ENCODE measurements at regions not wholly inside any gene's neighbourhood (a gene's known extent, or its start where the extent isn't known, plus 50 kb on each side); places are given as distances from the start of the nearest gene placed in this dataset.

DNA sequence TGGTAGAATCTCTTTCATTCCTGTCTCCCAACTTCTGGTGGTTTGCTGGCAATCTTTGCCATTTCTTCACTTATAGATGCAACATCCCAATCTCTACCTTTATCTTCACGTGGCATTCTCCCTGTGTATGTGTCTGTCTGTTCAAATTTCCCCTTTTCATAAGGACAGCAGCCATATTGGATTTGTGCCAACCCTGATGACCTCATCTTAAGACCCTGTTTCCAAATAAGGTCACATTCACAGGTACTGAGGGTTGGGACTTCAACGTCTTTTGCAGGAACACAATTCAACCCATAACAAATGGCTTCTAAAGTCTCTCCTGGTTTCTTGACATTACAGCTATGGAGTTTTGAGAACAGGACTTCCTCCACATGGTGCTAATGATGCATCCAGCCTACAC is 84.5 kb upstream of the OLIG2 start:
- H3K9me3 ChIP-seq (ENCODE audit: control insufficient read depth, low read depth, low read length): no peaks in the 10 kb centered on the region
- no peak overlapping the region for H3K4me3 ChIP-seq (ENCODE audit: low read length)
- no peak overlapping the region for H3K27ac ChIP-seq (ENCODE audit: low read length)
- no peak overlapping the region for H3K9ac ChIP-seq (ENCODE audit: low read length)
- H3K36me3 ChIP-seq (ENCODE audit: control insufficient read depth, low read depth, low read length): no peaks in the 10 kb centered on the region
- H3K27me3 ChIP-seq (ENCODE audit: control insufficient read depth, insufficient read depth, low read length): peaks cover 12% of the 10 kb centered on the region
- H3K4me1 ChIP-seq (ENCODE audit: control insufficient read depth, low read depth, low read length): no peaks in the 10 kb centered on the region

- H3K4me1 ChIP-seq (ENCODE audit: control insufficient read depth, low read depth, low read length): peaks cover 11% of the 10 kb centered on the region
- H3K4me3 ChIP-seq (ENCODE audit: low read length): no peak overlapping the region
- H3K36me3 ChIP-seq (ENCODE audit: control insufficient read depth, low read depth, low read length): no peaks in the 10 kb centered on the region
- H3K9ac ChIP-seq (ENCODE audit: low read length): no peak overlapping the region
- H3K27ac ChIP-seq (ENCODE audit: low read length): no peak overlapping the region
- no peaks in the 10 kb centered on the region for H3K27me3 ChIP-seq (ENCODE audit: control insufficient read depth, insufficient read depth, low read length)
- H3K9me3 ChIP-seq (ENCODE audit: control insufficient read depth, low read depth, low read length): no peaks in the 10 kb centered on the region
Measured at GRCh38 chr21:32946654-32947053, 79.1 kb upstream of the OLIG2 start.

GRCh38 chr21:32947736-32948135 is 78.0 kb upstream of the OLIG2 start:
- H3K9me3 ChIP-seq (ENCODE audit: control insufficient read depth, low read depth, low read length): no peaks in the 10 kb centered on the region
- peaks cover 5% of the 10 kb centered on the region for H3K27me3 ChIP-seq (ENCODE audit: control insufficient read depth, insufficient read depth, low read length)
- H3K27ac ChIP-seq (ENCODE audit: low read length): no peak overlapping the region
- no peaks in the 10 kb centered on the region for H3K36me3 ChIP-seq (ENCODE audit: control insufficient read depth, low read depth, low read length)
- H3K9ac ChIP-seq (ENCODE audit: low read length): no peak overlapping the region
- H3K4me3 ChIP-seq (ENCODE audit: low read length): no peak overlapping the region
- H3K4me1 ChIP-seq (ENCODE audit: control insufficient read depth, low read depth, low read length): peaks cover 22% of the 10 kb centered on the region

GRCh38 chr21:32949701-32950100 is 76.0 kb upstream of the OLIG2 start:
- Histone ChIP-seq H3K27ac (ENCODE audit: low read length) (no peak overlapping the region), H3K27me3 (ENCODE audit: control insufficient read depth, insufficient read depth, low read length) (peaks cover 5% of the 10 kb centered on the region), H3K9ac (ENCODE audit: low read length) (no peak overlapping the region), H3K4me1 (ENCODE audit: control insufficient read depth, low read depth, low read length) (peaks cover 36% of the 10 kb centered on the region), H3K4me3 (ENCODE audit: low read length) (no peak overlapping the region), H3K36me3 (ENCODE audit: control insufficient read depth, low read depth, low read length) (no peaks in the 10 kb centered on the region), H3K9me3 (ENCODE audit: control insufficient read depth, low read depth, low read length) (no peaks in the 10 kb centered on the region)

DNA sequence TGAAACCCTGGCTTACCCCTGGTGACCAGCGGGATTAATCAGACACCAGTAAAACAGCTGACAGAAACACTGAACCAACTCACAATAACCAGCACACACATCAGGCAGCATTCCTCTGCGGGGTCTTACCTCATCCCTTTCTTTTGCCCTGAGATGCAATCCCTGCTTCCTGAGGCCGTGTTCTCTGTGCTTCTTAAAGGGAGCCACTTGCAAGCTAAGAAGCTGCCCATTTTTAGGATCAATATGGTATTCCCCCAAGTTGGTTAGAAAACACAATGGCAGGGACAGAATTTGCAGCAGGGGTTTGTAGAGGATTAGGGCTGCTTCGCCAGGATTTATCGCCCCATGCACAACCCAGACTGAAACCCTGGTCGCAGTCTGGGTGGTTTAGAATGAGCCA is 74.7 kb upstream of the OLIG2 start:
- Histone ChIP-seq H3K4me1 (ENCODE audit: control insufficient read depth, low read depth, low read length) (peaks cover 46% of the 10 kb centered on the region), H3K4me3 (ENCODE audit: low read length) (no peak overlapping the region), H3K9ac (ENCODE audit: low read length) (no peak overlapping the region), H3K27ac (ENCODE audit: low read length) (no peak overlapping the region), H3K9me3 (ENCODE audit: control insufficient read depth, low read depth, low read length) (no peaks in the 10 kb centered on the region), H3K27me3 (ENCODE audit: control insufficient read depth, insufficient read depth, low read length) (peaks cover 13% of the 10 kb centered on the region), H3K36me3 (ENCODE audit: control insufficient read depth, low read depth, low read length) (no peaks in the 10 kb centered on the region)

DNA sequence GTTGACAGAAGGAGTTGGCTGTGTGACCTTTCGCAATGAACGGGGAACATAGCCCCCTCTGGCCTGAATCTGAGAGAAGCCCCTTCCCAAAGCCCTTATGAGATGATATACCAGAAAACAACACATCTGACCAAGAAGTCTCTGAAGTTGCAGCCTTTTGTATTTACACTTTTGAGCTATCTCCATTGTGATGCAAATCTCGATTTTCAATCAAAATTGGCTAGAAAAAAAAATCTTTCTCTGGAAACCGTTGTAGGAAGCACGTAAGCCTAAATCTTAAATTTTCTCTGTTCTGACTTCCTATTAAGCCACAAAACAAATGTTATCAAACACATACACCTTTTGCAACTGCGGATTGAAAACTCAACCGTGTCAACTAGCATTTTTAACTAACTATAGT is 71.4 kb upstream of the OLIG2 start:
- no peaks in the 10 kb centered on the region for H3K36me3 ChIP-seq (ENCODE audit: control insufficient read depth, low read depth, low read length)
- H3K9me3 ChIP-seq (ENCODE audit: control insufficient read depth, low read depth, low read length): no peaks in the 10 kb centered on the region
- H3K27me3 ChIP-seq (ENCODE audit: control insufficient read depth, insufficient read depth, low read length): peaks cover 13% of the 10 kb centered on the region
- no peak overlapping the region for H3K4me3 ChIP-seq (ENCODE audit: low read length)
- peaks cover 55% of the 10 kb centered on the region for H3K4me1 ChIP-seq (ENCODE audit: control insufficient read depth, low read depth, low read length)
- H3K27ac ChIP-seq (ENCODE audit: low read length): no peak overlapping the region
- no peak overlapping the region for H3K9ac ChIP-seq (ENCODE audit: low read length)

DNA sequence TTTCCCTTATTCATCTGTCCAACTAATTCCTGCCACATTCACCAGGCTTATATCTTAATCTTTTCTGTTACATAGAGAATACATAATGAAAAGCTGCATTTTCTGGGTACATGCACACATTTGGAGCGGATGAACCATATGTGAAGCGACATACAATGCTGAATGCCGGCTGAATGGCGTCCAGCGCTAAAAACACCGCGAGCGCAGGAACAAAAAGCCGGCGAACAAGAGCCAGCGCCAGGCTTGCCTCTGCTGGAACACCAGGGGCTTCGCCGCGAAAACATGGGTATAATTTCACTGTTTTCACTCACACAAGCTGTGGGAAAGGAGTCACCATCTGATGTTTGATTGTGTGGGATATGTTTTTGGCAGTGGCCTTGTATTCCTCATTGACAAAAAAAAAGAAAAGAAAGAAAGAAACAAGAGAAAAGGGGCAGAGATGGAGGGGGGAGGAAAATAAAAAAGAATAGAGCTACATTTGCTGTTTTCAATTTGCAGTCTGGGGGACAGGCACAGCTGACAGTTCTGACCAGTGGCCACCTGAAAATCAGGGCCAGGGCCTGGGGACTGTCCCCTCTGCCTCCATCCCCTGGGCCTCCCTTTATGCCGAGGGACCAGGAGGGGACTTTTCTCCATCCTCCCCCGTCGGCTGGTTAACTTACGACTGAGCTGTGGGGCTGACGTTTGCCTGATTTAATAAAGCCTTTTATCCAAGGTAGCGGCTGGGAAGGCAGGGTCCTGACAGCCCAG is 70.2 kb upstream of the OLIG2 start:
- H3K4me1 ChIP-seq (ENCODE audit: control insufficient read depth, low read depth, low read length): peaks cover 58% of the 10 kb centered on the region
- peaks cover 13% of the 10 kb centered on the region for H3K27me3 ChIP-seq (ENCODE audit: control insufficient read depth, insufficient read depth, low read length)
- H3K9ac ChIP-seq (ENCODE audit: low read length): no peak overlapping the region

DNA sequence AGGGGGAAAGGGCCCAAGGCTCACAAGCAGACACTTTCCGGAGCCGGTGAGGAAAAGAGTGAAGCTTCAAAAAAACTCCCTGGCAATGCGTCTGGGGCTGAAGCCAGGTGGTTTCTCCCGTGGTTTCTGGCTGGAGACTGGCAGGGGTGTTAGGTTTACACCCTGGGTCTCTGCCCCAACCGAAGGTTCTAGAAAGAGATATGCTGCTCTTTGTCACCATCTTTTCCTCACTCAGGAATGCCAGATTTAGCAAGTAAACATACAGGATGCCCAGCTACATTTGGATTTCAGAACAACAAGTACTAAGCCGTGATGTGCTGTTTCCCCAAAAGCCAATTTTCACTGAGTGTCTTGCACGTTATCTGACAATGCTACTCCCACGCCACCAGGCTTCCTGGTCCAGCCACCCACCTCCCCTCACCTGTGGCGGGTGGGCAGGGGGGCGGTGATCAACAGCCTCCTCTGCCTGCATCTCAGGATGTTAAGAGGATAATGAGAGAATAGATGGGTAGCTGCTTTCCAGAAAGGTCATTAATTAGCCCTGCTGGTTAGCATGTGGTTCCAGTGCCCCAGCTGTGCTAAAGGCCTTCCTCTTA is 69.6 kb upstream of the OLIG2 start:
- H3K4me1 ChIP-seq (ENCODE audit: control insufficient read depth, low read depth, low read length): peaks cover 52% of the 10 kb centered on the region
- H3K9me3 ChIP-seq (ENCODE audit: control insufficient read depth, low read depth, low read length): no peaks in the 10 kb centered on the region
- no peak overlapping the region for H3K4me3 ChIP-seq (ENCODE audit: low read length)
- H3K9ac ChIP-seq (ENCODE audit: low read length): no peak overlapping the region
- H3K27ac ChIP-seq (ENCODE audit: low read length): no peak overlapping the region
- H3K27me3 ChIP-seq (ENCODE audit: control insufficient read depth, insufficient read depth, low read length): peaks cover 13% of the 10 kb centered on the region
- no peaks in the 10 kb centered on the region for H3K36me3 ChIP-seq (ENCODE audit: control insufficient read depth, low read depth, low read length)

More for the DNA sequence above, 70.2 kb upstream of the OLIG2 start:
- no peaks in the 10 kb centered on the region for H3K9me3 ChIP-seq (ENCODE audit: control insufficient read depth, low read depth, low read length)
- H3K4me3 ChIP-seq (ENCODE audit: low read length): no peak overlapping the region
- no peaks in the 10 kb centered on the region for H3K36me3 ChIP-seq (ENCODE audit: control insufficient read depth, low read depth, low read length)
- H3K27ac ChIP-seq (ENCODE audit: low read length): no peak overlapping the region

GRCh38 chr21:32957545-32957944 is 68.2 kb upstream of the OLIG2 start:
- H3K4me3 ChIP-seq (ENCODE audit: low read length): no peak overlapping the region
- no peak overlapping the region for H3K27ac ChIP-seq (ENCODE audit: low read length)
- H3K9ac ChIP-seq (ENCODE audit: low read length): no peak overlapping the region
- H3K27me3 ChIP-seq (ENCODE audit: control insufficient read depth, insufficient read depth, low read length): peaks cover 8% of the 10 kb centered on the region
- H3K4me1 ChIP-seq (ENCODE audit: control insufficient read depth, low read depth, low read length): peaks cover 42% of the 10 kb centered on the region
- H3K36me3 ChIP-seq (ENCODE audit: control insufficient read depth, low read depth, low read length): no peaks in the 10 kb centered on the region
- H3K9me3 ChIP-seq (ENCODE audit: control insufficient read depth, low read depth, low read length): no peaks in the 10 kb centered on the region

DNA sequence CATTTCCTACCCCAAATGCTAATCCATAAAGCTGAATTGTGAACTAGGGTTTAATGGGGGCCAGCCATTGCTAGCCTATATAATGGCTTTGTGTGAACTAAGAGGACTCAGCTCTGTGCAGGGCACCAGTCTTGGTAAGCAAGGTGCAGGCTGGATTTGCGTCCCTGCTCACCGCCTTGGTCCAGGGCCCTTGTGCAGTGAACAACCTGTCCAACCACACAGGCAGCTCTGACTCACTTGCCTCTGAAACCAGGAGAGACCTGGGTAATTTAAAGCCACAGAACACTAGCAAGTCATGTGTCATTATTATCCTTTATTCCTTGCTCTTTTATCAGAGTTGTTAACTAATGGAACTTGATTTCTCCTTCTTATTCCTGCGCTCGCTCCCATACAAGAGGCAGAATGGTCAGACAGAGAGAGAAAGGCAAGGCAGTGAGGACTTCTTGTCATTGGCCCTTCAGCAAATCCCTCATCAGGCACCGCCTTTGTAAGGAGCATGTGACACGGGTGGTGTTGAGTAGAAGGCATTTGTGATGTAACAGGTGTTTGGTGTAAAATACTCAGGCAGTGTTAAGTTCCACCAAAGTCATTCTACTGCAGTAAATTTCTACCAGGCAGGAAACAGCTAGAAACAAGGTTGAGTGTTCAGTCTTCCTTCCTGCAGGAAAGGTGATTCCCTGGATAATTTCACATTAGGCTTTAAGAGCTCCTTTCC is 67.3 kb upstream of the OLIG2 start:
- Histone ChIP-seq H3K9ac (ENCODE audit: low read length) (no peak overlapping the region), H3K4me3 (ENCODE audit: low read length) (no peak overlapping the region), H3K9me3 (ENCODE audit: control insufficient read depth, low read depth, low read length) (no peaks in the 10 kb centered on the region), H3K27me3 (ENCODE audit: control insufficient read depth, insufficient read depth, low read length) (peaks cover 8% of the 10 kb centered on the region), H3K36me3 (ENCODE audit: control insufficient read depth, low read depth, low read length) (no peaks in the 10 kb centered on the region), H3K4me1 (ENCODE audit: control insufficient read depth, low read depth, low read length) (peaks cover 38% of the 10 kb centered on the region), H3K27ac (ENCODE audit: low read length) (no peak overlapping the region)

GRCh38 chr21:32962268-32962667 is 63.5 kb upstream of the OLIG2 start:
- peaks cover 30% of the 10 kb centered on the region for H3K4me1 ChIP-seq (ENCODE audit: control insufficient read depth, low read depth, low read length)
- H3K4me3 ChIP-seq (ENCODE audit: low read length): no peak overlapping the region
- no peaks in the 10 kb centered on the region for H3K27me3 ChIP-seq (ENCODE audit: control insufficient read depth, insufficient read depth, low read length)
- H3K27ac ChIP-seq (ENCODE audit: low read length): no peak overlapping the region
- H3K36me3 ChIP-seq (ENCODE audit: control insufficient read depth, low read depth, low read length): no peaks in the 10 kb centered on the region
- no peak overlapping the region for H3K9ac ChIP-seq (ENCODE audit: low read length)
- H3K9me3 ChIP-seq (ENCODE audit: control insufficient read depth, low read depth, low read length): no peaks in the 10 kb centered on the region
